Adrenal gland (tissue), 5 donors: ENCODE measurements at regions not wholly inside any gene's neighbourhood (a gene's known extent, or its start where the extent isn't known, plus 50 kb on each side); places are given as distances from the start of the nearest gene placed in this dataset.

Source experiments
- POLR2A ChIP-seq, 2 donors: fragments of 450-650 bp; IDR thresholded peaks; one replicate each; pipeline ENCODE4 v1.6.1; 2017; ENCODE audit warnings: antibody characterized with exemption in 2 of 2, mild to moderate bottlenecking in 2 of 2, moderate library complexity in 1 of 2
- TF ChIP-seq, protein P1 (sequence below), 6 experiments: fragments of 450-650 bp in 4 of 6; fragments of 200-600 bp in 2 of 6; sonication (generic) in 1 of 6; IDR thresholded peaks; 1 replicate in 5 of 6; 2 replicates in 1 of 6; pipeline versions ENCODE4 v1.5.1 to v1.8.0; 2016 to 2021; ENCODE audit warnings: antibody characterized with exemption in 6 of 6, mild to moderate bottlenecking in 2 of 6, moderate library complexity in 1 of 6
- donor health status: DM: no; HTN: no; CAD: no.

DNA sequence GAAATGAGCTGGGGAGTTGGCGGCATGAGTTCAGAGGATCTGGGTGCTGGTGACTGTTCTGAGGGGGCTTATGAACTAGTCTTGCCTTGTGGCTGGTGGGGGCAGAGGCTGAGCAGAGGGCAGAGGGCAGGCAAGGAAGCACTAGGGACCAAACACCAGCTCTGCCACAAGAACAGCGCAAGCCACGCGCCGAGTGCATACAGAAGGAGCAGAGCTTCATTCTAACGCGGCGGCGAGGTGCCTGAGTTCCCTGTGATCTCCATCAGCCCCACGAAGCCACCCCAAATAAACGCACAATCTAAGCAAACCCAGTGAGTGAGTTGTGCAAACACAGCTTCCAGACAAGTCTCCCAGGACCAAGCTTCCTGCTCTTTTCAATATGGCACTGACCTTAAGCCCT, 110.6 kb upstream of the ALDH1B1 start:
- TF ChIP-seq, protein P1, sequence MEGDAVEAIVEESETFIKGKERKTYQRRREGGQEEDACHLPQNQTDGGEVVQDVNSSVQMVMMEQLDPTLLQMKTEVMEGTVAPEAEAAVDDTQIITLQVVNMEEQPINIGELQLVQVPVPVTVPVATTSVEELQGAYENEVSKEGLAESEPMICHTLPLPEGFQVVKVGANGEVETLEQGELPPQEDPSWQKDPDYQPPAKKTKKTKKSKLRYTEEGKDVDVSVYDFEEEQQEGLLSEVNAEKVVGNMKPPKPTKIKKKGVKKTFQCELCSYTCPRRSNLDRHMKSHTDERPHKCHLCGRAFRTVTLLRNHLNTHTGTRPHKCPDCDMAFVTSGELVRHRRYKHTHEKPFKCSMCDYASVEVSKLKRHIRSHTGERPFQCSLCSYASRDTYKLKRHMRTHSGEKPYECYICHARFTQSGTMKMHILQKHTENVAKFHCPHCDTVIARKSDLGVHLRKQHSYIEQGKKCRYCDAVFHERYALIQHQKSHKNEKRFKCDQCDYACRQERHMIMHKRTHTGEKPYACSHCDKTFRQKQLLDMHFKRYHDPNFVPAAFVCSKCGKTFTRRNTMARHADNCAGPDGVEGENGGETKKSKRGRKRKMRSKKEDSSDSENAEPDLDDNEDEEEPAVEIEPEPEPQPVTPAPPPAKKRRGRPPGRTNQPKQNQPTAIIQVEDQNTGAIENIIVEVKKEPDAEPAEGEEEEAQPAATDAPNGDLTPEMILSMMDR (IDR thresholded peaks at IDR 0.05), result no peak
- TF ChIP-seq POLR2A (IDR thresholded peaks at IDR 0.05), result no peak
